HCT116 (cell line): ENCODE measurements at regions not wholly inside any gene's neighbourhood (a gene's known extent, or its start where the extent isn't known, plus 50 kb on each side); places are given as distances from the start of the nearest gene placed in this dataset.

Source experiments
- ATAC-seq: fragments of 200-7000 bp; cut with Tn5 transposase; 2 replicates; pipeline ENCODE4 v1.9.1; 2020; ENCODE audit warnings: mild to moderate bottlenecking, moderate library complexity
- BruUV-seq: library from RNA; stranded (reverse); fragments of 400-500 nt; replicated peaks from 2 replicates; lab custom pipeline; 2021; lab: Mats Ljungman, UMichigan
- CTCF ChIA-PET: fragments of 300-600 bp; sonication (Branson Sonifier 250); formaldehyde crosslinking; loops from one replicate; lab custom pipeline; 2021; ENCODE audit warnings: antibody characterized with exemption; lab: Charles Lee
- POLR2A ChIA-PET: fragments of 300-600, 350-600 bp; sonication (Branson Sonifier 250); formaldehyde crosslinking; loops from one replicate; lab custom pipeline; 2021; ENCODE audit warnings: antibody characterized with exemption; lab: Charles Lee
- RAD21 ChIA-PET, 2 experiments: fragments of 300-600 bp; sonication (Branson Sonifier 250); formaldehyde crosslinking; loops; one replicate each; lab custom pipeline; 2023; ENCODE audit warnings: low total read pairs in 2 of 2; ENCODE audit not compliant: uncharacterized antibody in 2 of 2, unreplicated experiment in 2 of 2, low non-redundant PET in 1 of 2; lab: Charles Lee
- DNase-seq: peaks from one replicate; pipeline ENCODE4 v3.0.0-alpha.2; 2010; ENCODE audit warnings: low read depth, low spot score
- H2AFZ ChIP-seq: fragments of 200-600 bp; shearing (Covaris generic), sonication (generic); 2 replicates; pipeline ENCODE4 v1.6.1; 2017; ENCODE audit warnings: low read depth, mixed run types, mixed read lengths, antibody characterized with exemption, low read length; ENCODE audit not compliant: poor library complexity, severe bottlenecking
- H3K27ac ChIP-seq: 2 replicates; pipeline ENCODE4 v1.5.1; 2012; ENCODE audit warnings: low read depth, low read length
- H3K27me3 ChIP-seq: fragments of 200-600 bp; sonication (generic); 2 replicates; pipeline ENCODE4 v1.6.1; 2016; ENCODE audit warnings: mixed run types, low read length, mixed read lengths; ENCODE audit not compliant: insufficient read depth
- H3K36me3 ChIP-seq, 2 experiments: fragments of 200-500 bp in 1 of 2; fragments of 200-600 bp in 1 of 2; sonication (Bioruptor generic) in 1 of 2; sonication (generic) in 1 of 2; 2 replicates each; pipeline versions ENCODE4 v1.5.1 to v1.6.1; 2014 to 2016; ENCODE audit warnings: low read length in 2 of 2, inconsistent platforms in 1 of 2, mixed read lengths in 1 of 2, mixed run types in 1 of 2; ENCODE audit not compliant: insufficient read depth in 2 of 2, control insufficient read depth in 1 of 2
- H3K4me1 ChIP-seq, 2 experiments: fragments of 200-600 bp in 1 of 2; sonication (generic) in 1 of 2; 2 replicates each; pipeline versions ENCODE4 v1.5.1 to v1.6.1; 2012 to 2017; ENCODE audit warnings: low read length in 2 of 2, inconsistent platforms in 1 of 2, mild to moderate bottlenecking in 1 of 2, mixed read lengths in 1 of 2, mixed run types in 1 of 2, moderate library complexity in 1 of 2; ENCODE audit not compliant: insufficient read depth in 2 of 2, control insufficient read depth in 1 of 2
- H3K4me2 ChIP-seq: fragments of 200-600 bp; sonication (generic); 2 replicates; pipeline ENCODE4 v1.6.1; 2017; ENCODE audit warnings: mixed run types, low read length, mixed read lengths
- H3K4me3 ChIP-seq, 2 experiments: fragments of 200-600 bp in 1 of 2; sonication (generic) in 1 of 2; replicated peaks in 1 of 2; 2 replicates each; pipeline ENCODE4 v1.5.1; 2011 to 2016; ENCODE audit warnings: low read length in 2 of 2, control low read depth in 1 of 2, low read depth in 1 of 2, mild to moderate bottlenecking in 1 of 2, mixed read lengths in 1 of 2, mixed run types in 1 of 2
- H3K79me2 ChIP-seq: fragments of 200-600 bp; sonication (generic); 2 replicates; pipeline ENCODE4 v1.6.1; 2017; ENCODE audit warnings: mild to moderate bottlenecking, mixed run types, low read length, moderate library complexity, mixed read lengths; ENCODE audit not compliant: insufficient read depth
- H3K9ac ChIP-seq: fragments of 200-600 bp; sonication (generic); 2 replicates; pipeline ENCODE4 v1.6.1; 2016; ENCODE audit warnings: low read length, mixed read lengths
- H3K9me2 ChIP-seq: fragments of 200-600 bp; sonication (generic), shearing (Covaris generic); 2 replicates; pipeline ENCODE4 v1.6.1; 2017; ENCODE audit warnings: mixed run types, mild to moderate bottlenecking, moderate library complexity; ENCODE audit not compliant: insufficient read depth
- H3K9me3 ChIP-seq, 2 experiments: fragments of 200-500 bp in 1 of 2; fragments of 200-600 bp in 1 of 2; sonication (Bioruptor generic) in 1 of 2; sonication (generic) in 1 of 2; 2 replicates each; pipeline ENCODE4 v1.6.1; 2014 to 2017; ENCODE audit warnings: low read length in 2 of 2, mixed read lengths in 2 of 2, inconsistent platforms in 1 of 2, low read depth in 1 of 2, mild to moderate bottlenecking in 1 of 2, mixed run types in 1 of 2, moderate library complexity in 1 of 2; ENCODE audit not compliant: control insufficient read depth in 1 of 2, insufficient read depth in 1 of 2
- H4K20me1 ChIP-seq: fragments of 200-600 bp; sonication (generic), shearing (Covaris generic); 2 replicates; pipeline ENCODE4 v1.6.1; 2017; ENCODE audit warnings: mixed run types, mild to moderate bottlenecking, moderate library complexity; ENCODE audit not compliant: insufficient read depth
- ATF3 ChIP-seq: IDR thresholded peaks from 2 replicates; pipeline ENCODE4 v1.6.1; 2012
- CBX3 ChIP-seq: IDR thresholded peaks from 2 replicates; pipeline ENCODE4 v1.6.1; 2012; ENCODE audit warnings: low read depth
- CEBPB ChIP-seq: IDR thresholded peaks from 2 replicates; pipeline ENCODE4 v1.6.1; 2012; ENCODE audit warnings: low read depth
- EZH2phosphoT487 ChIP-seq: fragments of 200-600 bp; IDR thresholded peaks from 2 replicates; pipeline ENCODE4 v1.6.1; 2018; ENCODE audit warnings: antibody characterized with exemption, borderline replicate concordance
- JUND ChIP-seq: IDR thresholded peaks from 2 replicates; pipeline ENCODE4 v1.6.1; 2012
- MAX ChIP-seq: IDR thresholded peaks from 2 replicates; pipeline ENCODE4 v1.6.1; 2012
- POLR2A ChIP-seq: IDR thresholded peaks from 2 replicates; pipeline ENCODE4 v1.7.0; 2011; ENCODE audit warnings: borderline replicate concordance; ENCODE audit not compliant: insufficient read depth, insufficient read length; ENCODE audit errors: extremely low read depth
- POLR2AphosphoS5 ChIP-seq: IDR thresholded peaks from 2 replicates; pipeline ENCODE4 v1.6.1; 2011; ENCODE audit warnings: mild to moderate bottlenecking, low read depth, low read length, moderate library complexity
- SRF ChIP-seq: IDR thresholded peaks from 2 replicates; pipeline ENCODE4 v1.6.1; 2012; ENCODE audit warnings: low read depth
- YY1 ChIP-seq: IDR thresholded peaks from 2 replicates; pipeline ENCODE4 v1.6.1; 2011; ENCODE audit warnings: low read length, low read depth, moderate library complexity, mild to moderate bottlenecking; ENCODE audit not compliant: insufficient replicate concordance; ENCODE audit errors: extremely low read depth
- ZFX ChIP-seq: fragments of 450-650 bp; IDR thresholded peaks from 2 replicates; pipeline ENCODE4 v1.6.1; 2017
- intact Hi-C: fragments of 100-400 bp; cut with micrococcal nuclease; formaldehyde crosslinking; loops from 2 replicates; pipeline ENCODE4 v1.10.0; 2022

- CTCF ChIA-PET = no interaction called here
- RAD21 ChIA-PET = no interaction called here
These were observed 109.6 kb downstream of the ALDH8A1 start for GRCh38 chr6:134840086-134840867.

GRCh38 chr6:134835993-134836392 is 113.9 kb downstream of the ALDH8A1 start:
- CTCF ChIA-PET = interaction anchor here (1.0 kb wide), 1 partner anchor 662 kb away, joined by 4 read pairs; no protein-coding TSS in a partner anchor
- BruUV-seq = no TSS peak
- Histone ChIP-seq H3K4me2 (no peak overlapping the region), H3K4me3 (no peak overlapping the region), H3K27me3 (no peaks in the 10 kb centered on the region), H3K9me3 (no peaks in the 10 kb centered on the region), H2AFZ (no peak overlapping the region), H4K20me1 (no peaks in the 10 kb centered on the region), H3K79me2 (no peaks in the 10 kb centered on the region), H3K9me2 (no peaks in the 10 kb centered on the region), H3K36me3 (no peaks in the 10 kb centered on the region), H3K9ac (no peak overlapping the region), H3K4me1 (no peaks in the 10 kb centered on the region; a peak in 1 of 4 replicates), H3K27ac (no peak overlapping the region)
- ATAC-seq (no peak), DNase-seq (no peak)
- intact Hi-C loops = no loop called here
- POLR2A ChIA-PET = no interaction called here
- RAD21 ChIA-PET = no interaction called here
- TF ChIP-seq YY1 = no peak
- no peak for TF ChIP-seq ATF3
- no peak for TF ChIP-seq MAX
- TF ChIP-seq POLR2A = no peak

More at GRCh38 chr6:134840086-134840867, 109.6 kb downstream of the ALDH8A1 start:
- H3K36me3 ChIP-seq = no peaks in the 10 kb centered on the region
- H4K20me1 ChIP-seq = no peaks in the 10 kb centered on the region
- no peak for ATAC-seq
- DNase-seq = no peak
- no peak overlapping the region for H3K27ac ChIP-seq
- H3K9ac ChIP-seq = no peak overlapping the region
- H3K4me2 ChIP-seq = no peak overlapping the region
- H3K9me2 ChIP-seq = no peaks in the 10 kb centered on the region
- BruUV-seq = no TSS peak
- TF ChIP-seq EZH2phosphoT487 (no peak), ZFX (no peak), POLR2AphosphoS5 (no peak), CEBPB (no peak), JUND (no peak), SRF (no peak), CBX3 (no peak)
- POLR2A ChIA-PET = no interaction called here
- no peaks in the 10 kb centered on the region for H3K4me1 ChIP-seq
- H3K27me3 ChIP-seq = no peaks in the 10 kb centered on the region
- no peaks in the 10 kb centered on the region for H3K79me2 ChIP-seq
- H2AFZ ChIP-seq = peak overlapping the region; percentile 90
- H3K9me3 ChIP-seq = no peaks in the 10 kb centered on the region
- intact Hi-C loops = no loop called here
- no peak overlapping the region for H3K4me3 ChIP-seq
